ENCODE measurements at regions not wholly inside any gene's neighbourhood (a gene's known extent, or its start where the extent isn't known, plus 50 kb on each side); places are given as distances from the start of the nearest gene placed in this dataset.

DNA sequence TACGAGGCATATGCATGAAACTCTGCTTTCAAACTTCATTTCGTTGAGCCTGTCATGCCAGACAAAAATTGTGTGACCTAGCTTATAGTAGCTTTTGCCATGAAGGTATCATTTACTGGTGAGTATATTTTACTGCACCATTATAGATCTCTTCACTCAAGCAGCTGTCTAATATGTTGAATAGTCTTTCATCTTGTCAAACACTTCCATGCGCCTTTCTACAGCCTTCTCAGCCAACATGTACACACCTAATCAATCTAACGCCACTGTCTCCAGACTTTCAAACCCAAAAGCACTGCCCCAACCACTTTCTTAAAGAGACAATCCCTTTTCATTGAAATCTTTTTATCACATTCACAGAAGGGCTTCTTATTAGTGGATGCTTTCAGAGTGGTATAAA lies 757.4 kb downstream of the VRK1 start:
- TF ChIP-seq, protein P1, sequence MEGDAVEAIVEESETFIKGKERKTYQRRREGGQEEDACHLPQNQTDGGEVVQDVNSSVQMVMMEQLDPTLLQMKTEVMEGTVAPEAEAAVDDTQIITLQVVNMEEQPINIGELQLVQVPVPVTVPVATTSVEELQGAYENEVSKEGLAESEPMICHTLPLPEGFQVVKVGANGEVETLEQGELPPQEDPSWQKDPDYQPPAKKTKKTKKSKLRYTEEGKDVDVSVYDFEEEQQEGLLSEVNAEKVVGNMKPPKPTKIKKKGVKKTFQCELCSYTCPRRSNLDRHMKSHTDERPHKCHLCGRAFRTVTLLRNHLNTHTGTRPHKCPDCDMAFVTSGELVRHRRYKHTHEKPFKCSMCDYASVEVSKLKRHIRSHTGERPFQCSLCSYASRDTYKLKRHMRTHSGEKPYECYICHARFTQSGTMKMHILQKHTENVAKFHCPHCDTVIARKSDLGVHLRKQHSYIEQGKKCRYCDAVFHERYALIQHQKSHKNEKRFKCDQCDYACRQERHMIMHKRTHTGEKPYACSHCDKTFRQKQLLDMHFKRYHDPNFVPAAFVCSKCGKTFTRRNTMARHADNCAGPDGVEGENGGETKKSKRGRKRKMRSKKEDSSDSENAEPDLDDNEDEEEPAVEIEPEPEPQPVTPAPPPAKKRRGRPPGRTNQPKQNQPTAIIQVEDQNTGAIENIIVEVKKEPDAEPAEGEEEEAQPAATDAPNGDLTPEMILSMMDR (IDR thresholded peaks at IDR 0.05), result no peak
- TF ChIP-seq POLR2A (IDR thresholded peaks at IDR 0.05), result no peak
- Histone ChIP-seq H3K9me3 (no peaks in the 10 kb centered on the region), H3K27me3 (no peaks in the 10 kb centered on the region), H3K4me1 (no peaks in the 10 kb centered on the region), H3K4me3 (replicated peaks in 1 of 3) (no peak overlapping the region), H3K27ac (no peak overlapping the region), H3K36me3 (no peaks in the 10 kb centered on the region)
- DNase-seq, result no peak
- 73 to 76% methylated on average over 4 of the region's 4 CpGs for WGBS, 2 donors
- intact Hi-C loops (cut with DNase I), result no loop called here

DNA sequence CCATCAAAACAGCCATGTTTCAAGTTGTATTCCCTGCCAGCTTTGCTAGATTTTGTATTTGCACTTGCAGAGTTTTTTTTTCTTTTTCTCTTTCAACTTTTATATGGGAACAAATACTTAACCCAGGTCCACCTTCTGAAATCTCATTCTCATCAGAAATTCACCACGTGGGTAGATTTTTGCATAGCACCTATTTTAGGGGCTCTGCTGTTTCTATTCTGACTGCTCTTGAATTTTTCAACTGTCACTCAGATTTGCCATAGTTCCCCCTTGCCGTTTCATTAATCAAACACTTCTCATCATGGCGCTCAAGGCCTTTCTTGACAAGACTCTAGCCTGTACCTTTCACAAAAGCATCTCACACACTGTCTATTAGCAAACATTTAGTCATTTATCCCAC lies 767.2 kb downstream of the VRK1 start:
- Histone ChIP-seq H3K9me3 (no peaks in the 10 kb centered on the region), H3K27ac (no peak overlapping the region), H3K4me1 (no peaks in the 10 kb centered on the region), H3K27me3 (no peaks in the 10 kb centered on the region), H3K4me3 (replicated peaks in 1 of 3) (no peak overlapping the region), H3K36me3 (no peaks in the 10 kb centered on the region)
- intact Hi-C loops (cut with DNase I), result no loop called here
- DNase-seq, result no peak
- TF ChIP-seq, protein P1 (IDR thresholded peaks at IDR 0.05), result no peak
- no peak for TF ChIP-seq POLR2A (IDR thresholded peaks at IDR 0.05)
- 67 to 76% methylated on average over 3 of the region's 3 CpGs for WGBS, 2 donors

DNA sequence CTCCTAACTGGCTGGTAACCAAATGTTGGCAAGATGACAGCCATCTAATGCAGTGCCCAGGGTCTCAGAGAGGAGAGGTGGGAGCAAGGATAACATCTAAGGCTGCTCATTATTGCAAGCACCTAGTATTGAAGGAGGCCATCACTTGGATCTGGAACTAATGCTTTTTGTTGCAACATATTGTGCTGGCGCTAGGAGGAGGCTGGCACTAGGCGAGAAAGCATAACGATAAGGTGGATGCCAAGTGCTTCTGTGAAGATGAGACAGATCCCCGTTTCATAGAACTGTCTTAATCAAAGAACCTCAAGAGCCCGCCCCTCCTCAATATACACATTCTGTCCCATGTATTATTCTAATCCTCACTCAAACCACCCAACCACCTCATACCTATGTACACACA lies 774.0 kb downstream of the VRK1 start:
- Histone ChIP-seq H3K27me3 (no peaks in the 10 kb centered on the region), H3K4me1 (no peaks in the 10 kb centered on the region), H3K27ac (no peak overlapping the region), H3K36me3 (no peaks in the 10 kb centered on the region), H3K9me3 (no peaks in the 10 kb centered on the region), H3K4me3 (replicated peaks in 1 of 3) (no peak overlapping the region)
- intact Hi-C loops (cut with DNase I), result no loop called here
- 85 to 87% methylated on average over 5 of the region's 5 CpGs for WGBS, 2 donors
- no peak for DNase-seq
- TF ChIP-seq POLR2A (IDR thresholded peaks at IDR 0.05), result no peak
- TF ChIP-seq, protein P1 (IDR thresholded peaks at IDR 0.05), result no peak

DNA sequence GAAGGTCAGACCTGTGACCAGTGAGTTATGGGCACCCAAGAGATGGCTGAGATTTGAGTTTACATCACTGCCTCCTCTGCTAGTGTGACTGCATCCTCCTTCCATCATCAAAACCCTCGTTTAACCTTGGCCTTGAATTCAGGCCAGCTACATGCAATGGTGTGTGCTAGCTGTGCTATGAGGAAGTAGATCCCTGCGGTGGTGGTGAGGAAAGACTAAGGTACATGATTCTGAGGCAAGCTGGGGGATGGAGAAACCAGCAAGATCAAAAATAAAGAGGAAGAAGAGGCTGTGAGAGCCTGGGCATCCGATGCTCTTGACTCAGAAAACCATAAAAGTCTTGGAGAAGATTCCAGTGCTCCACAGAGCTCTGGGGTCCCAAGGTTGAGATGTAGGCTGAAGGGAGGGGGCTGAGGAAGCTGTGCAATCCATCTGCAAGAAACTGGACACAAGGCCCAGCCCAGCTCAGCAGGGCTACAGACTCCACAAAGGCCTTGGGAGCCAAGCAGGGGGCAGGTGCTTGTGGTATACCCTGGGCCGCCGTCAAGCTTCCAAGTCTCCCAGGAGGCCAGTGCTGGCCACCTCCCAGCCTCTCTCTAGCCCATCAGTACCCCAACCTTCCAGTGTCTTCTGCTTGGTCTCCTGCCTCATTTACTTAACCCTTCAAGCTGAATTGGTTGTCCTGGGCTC lies 774.8 kb downstream of the VRK1 start:
- DNase-seq, result no peak
- no peak for TF ChIP-seq POLR2A (IDR thresholded peaks at IDR 0.05)
- TF ChIP-seq, protein P1 (IDR thresholded peaks at IDR 0.05), result no peak
- Histone ChIP-seq H3K9me3 (no peaks in the 10 kb centered on the region), H3K27ac (no peak overlapping the region), H3K36me3 (no peaks in the 10 kb centered on the region), H3K4me3 (replicated peaks in 1 of 3) (no peak overlapping the region), H3K4me1 (no peaks in the 10 kb centered on the region), H3K27me3 (no peaks in the 10 kb centered on the region)
- WGBS, 2 donors, result 66 to 79% methylated on average over 3 to 5 of the region's 5 CpGs
- intact Hi-C loops (cut with DNase I), result no loop called here

DNA sequence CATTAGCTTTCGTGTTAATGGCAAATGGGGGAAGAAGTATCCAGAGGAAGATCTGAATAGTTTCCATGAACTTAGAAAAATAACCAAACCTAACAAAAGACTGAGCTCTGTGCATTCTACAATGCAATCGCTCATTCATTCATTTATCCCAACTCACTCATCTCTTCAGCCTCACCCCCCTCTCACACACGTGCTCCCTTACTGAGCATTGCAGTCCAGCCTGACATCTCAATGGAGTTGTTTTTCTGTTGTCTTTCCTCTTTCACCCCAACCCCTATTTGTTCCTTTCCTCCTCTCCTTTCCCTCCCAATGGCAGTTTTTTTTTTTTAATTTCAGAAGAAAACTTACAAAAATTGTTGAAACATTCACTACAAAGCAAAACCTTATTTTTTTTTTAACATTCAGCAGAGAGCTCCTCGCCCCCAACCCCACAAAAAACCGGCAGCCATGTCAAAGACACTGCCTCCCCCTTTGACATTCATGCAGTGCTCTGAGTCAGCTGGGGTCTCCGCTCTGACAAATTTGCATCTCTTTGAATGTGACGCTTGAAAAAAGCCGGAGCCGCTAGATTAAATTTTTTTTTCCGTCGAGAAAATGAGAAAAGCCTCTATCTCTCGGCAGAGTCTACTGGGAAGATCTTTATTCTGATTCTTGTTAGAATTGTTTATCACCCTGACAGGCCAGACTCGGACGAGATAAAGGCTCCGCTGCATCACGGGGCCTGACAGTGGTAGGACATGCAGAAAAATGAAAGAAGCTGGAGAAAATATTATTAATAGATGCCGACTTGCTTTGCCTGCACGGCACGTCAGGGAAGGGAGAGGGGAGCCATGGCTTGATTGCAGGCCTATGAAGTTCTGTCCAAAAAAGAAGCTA lies 775.6 kb downstream of the VRK1 start:
- Histone ChIP-seq H3K36me3 (no peaks in the 10 kb centered on the region), H3K27me3 (no peaks in the 10 kb centered on the region), H3K4me1 (no peaks in the 10 kb centered on the region), H3K4me3 (replicated peaks in 1 of 3) (no peak overlapping the region), H3K9me3 (no peaks in the 10 kb centered on the region), H3K27ac (no peak overlapping the region)
- TF ChIP-seq, protein P1 (IDR thresholded peaks at IDR 0.05), result no peak
- TF ChIP-seq POLR2A (IDR thresholded peaks at IDR 0.05), result no peak
- WGBS, 2 donors, result 54 to 60% methylated on average over 19 of the region's 19 CpGs
- no peak for DNase-seq
- intact Hi-C loops (cut with DNase I), result no loop called here
